Spleen (tissue), 11 donors: ENCODE measurements at regions not wholly inside any gene's neighbourhood (a gene's known extent, or its start where the extent isn't known, plus 50 kb on each side); places are given as distances from the start of the nearest gene placed in this dataset.

Experiments
- DNase-seq: peaks from one replicate; pipeline ENCODE4 v3.0.0-alpha.2; 2020
- H3K27ac ChIP-seq, 8 donors: fragments of 200-600 bp; sonication (generic) in 7 of 8; 1 replicate in 4 of 8; 2 replicates in 4 of 8; pipeline versions ENCODE4 v1.5.0 to v1.8.0; 2016 to 2021; ENCODE audit warnings: inconsistent platforms in 4 of 8, mild to moderate bottlenecking in 4 of 8, moderate library complexity in 1 of 8
- H3K27me3 ChIP-seq, 7 donors: fragments of 200-600 bp; sonication (generic) in 6 of 7; replicated peaks in 1 of 7; 1 replicate in 4 of 7; 2 replicates in 3 of 7; pipeline versions ENCODE4 v1.5.0 to v1.8.0; 2016 to 2021; ENCODE audit warnings: inconsistent platforms in 3 of 7, mild to moderate bottlenecking in 1 of 7
- H3K36me3 ChIP-seq, 6 donors: fragments of 200-600 bp; sonication (generic) in 5 of 6; 1 replicate in 4 of 6; 2 replicates in 2 of 6; pipeline versions ENCODE4 v1.5.0 to v1.8.0; 2016 to 2021; ENCODE audit warnings: inconsistent platforms in 2 of 6
- H3K4me1 ChIP-seq, 6 donors: fragments of 200-600 bp; sonication (generic) in 5 of 6; 1 replicate in 3 of 6; 2 replicates in 3 of 6; pipeline versions ENCODE4 v1.5.0 to v1.8.0; 2016 to 2021; ENCODE audit warnings: inconsistent platforms in 3 of 6
- H3K4me3 ChIP-seq, 8 donors: fragments of 200-600 bp; sonication (generic) in 7 of 8; 1 replicate in 4 of 8; 2 replicates in 4 of 8; pipeline versions ENCODE4 v1.5.0 to v1.8.0; 2016 to 2021; ENCODE audit warnings: inconsistent platforms in 4 of 8, mild to moderate bottlenecking in 4 of 8, moderate library complexity in 2 of 8
- H3K9me3 ChIP-seq, 8 donors: fragments of 200-600 bp; sonication (generic) in 7 of 8; 1 replicate in 4 of 8; 2 replicates in 4 of 8; pipeline versions ENCODE4 v1.5.0 to v1.8.0; 2016 to 2021; ENCODE audit warnings: inconsistent platforms in 4 of 8
- POLR2A ChIP-seq, 3 donors: fragments of 450-650 bp; IDR thresholded peaks; one replicate each; pipeline ENCODE4 v1.5.1; 2017; ENCODE audit warnings: antibody characterized with exemption in 3 of 3, mild to moderate bottlenecking in 1 of 3
- POLR2AphosphoS5 ChIP-seq, 3 donors: sonication (generic); formaldehyde crosslinking; IDR thresholded peaks; one replicate each; pipeline ENCODE4 v1.5.1; 2017; ENCODE audit warnings: antibody characterized with exemption in 3 of 3
- WGBS, 5 donors: extraction: QIAGEN DNeasy Blood & Tissue Kit in 3 of 5; methylation state at CpG; one replicate each; pipeline versions ENCODE4 v1.1.5 to v1.1.7; 2013 to 2018; 5-methylcytosine and 5-hydroxymethylcytosine counted together
- intact Hi-C: fragments of 100-400 bp; cut with DNase I; formaldehyde crosslinking; loops from one replicate; pipeline ENCODE4 v1.15.0; 2023; ENCODE audit warnings: low total_unique reads
- TF ChIP-seq, protein P1 (sequence below), 11 experiments: fragments of 200-600 bp in 7 of 11; fragments of 450-650 bp in 4 of 11; sonication (generic) in 4 of 11; IDR thresholded peaks in 8 of 11; conservative IDR thresholded peaks in 3 of 11; 1 replicate in 7 of 11; 2 replicates in 4 of 11; pipeline versions ENCODE4 v1.4.0 to v1.8.0; 2016 to 2021; ENCODE audit warnings: antibody characterized with exemption in 11 of 11, inconsistent platforms in 4 of 11, mild to moderate bottlenecking in 1 of 11
- donor health status: healthy with polysubstance abuse.
- donor health status: DM: no; HTN: no; CAD: no; lungs with moderate emphysema.
- donor health status: DM: no; HTN: no; CAD: no.
- donor health status: Bipolar disorder and iron deficiency.
- donor health status: healthy.
- donor health status: DM: no; HTN: no; CAD: no.
- donor health status: DM: yes; HTN: yes; CAD: no.

DNA sequence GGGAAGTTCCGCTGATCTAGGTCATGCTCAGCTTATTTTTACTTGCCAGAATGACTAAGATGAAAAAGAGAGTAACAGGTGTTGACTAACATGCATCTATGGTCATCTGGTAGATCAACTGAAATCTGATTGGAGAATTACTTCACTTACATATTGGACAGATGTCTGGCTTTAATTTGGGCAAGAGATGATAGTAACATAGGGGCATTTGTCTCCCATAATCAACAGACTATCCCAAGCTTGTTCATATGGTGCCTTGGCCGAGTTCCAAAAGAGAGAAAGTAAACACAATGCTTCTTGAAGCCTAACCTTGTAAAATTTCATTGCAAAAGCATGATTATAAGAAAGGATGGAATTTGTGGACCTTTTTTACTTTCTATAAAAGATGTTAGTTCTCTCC, 503.7 kb downstream of the ADCYAP1 start:
- intact Hi-C loops: no loop called here
- no peak for DNase-seq
- 42 to 73% (median 63%) methylated on average over 2 of the region's 2 CpGs for WGBS, 5 donors

DNA sequence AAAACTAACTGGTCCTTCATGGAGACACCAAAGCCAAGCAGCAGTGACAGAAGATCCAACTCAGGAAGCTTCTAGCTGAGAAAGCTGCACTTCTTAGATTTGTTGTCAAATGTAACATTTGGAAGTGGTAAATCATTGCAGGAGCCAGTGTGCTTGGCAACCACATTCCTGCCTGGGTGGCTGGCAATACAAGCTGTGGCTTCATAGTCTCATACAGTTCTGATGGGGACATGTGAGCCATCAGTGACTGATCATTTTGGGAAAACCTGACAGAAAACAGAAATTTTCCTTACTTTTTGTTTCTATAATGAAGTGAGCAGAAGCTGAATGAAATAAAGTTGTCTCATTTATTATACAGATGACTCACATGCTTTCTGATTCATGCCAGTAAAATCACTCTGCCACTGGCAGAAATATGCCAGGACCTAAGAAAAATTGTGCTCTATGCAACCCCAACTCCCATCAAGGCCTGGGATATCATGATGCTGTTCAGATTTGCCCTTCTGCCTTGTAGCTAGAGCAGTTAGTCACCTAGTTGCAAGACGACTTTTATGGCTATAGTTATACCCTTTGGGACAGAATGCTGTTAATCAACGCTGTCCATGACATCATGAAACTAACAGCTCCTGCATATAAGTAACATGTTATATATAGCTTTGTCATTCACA, 508.1 kb downstream of the ADCYAP1 start:
- intact Hi-C loops: no loop called here
- H3K4me3 ChIP-seq: no peak overlapping the region
- H3K9me3 ChIP-seq: no peaks in the 10 kb centered on the region
- TF ChIP-seq, protein P1, sequence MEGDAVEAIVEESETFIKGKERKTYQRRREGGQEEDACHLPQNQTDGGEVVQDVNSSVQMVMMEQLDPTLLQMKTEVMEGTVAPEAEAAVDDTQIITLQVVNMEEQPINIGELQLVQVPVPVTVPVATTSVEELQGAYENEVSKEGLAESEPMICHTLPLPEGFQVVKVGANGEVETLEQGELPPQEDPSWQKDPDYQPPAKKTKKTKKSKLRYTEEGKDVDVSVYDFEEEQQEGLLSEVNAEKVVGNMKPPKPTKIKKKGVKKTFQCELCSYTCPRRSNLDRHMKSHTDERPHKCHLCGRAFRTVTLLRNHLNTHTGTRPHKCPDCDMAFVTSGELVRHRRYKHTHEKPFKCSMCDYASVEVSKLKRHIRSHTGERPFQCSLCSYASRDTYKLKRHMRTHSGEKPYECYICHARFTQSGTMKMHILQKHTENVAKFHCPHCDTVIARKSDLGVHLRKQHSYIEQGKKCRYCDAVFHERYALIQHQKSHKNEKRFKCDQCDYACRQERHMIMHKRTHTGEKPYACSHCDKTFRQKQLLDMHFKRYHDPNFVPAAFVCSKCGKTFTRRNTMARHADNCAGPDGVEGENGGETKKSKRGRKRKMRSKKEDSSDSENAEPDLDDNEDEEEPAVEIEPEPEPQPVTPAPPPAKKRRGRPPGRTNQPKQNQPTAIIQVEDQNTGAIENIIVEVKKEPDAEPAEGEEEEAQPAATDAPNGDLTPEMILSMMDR (IDR thresholded peaks at IDR 0.05 in 8 of 11, conservative IDR thresholded peaks at IDR 0.05 in 3 of 11): no peak
- no peak for TF ChIP-seq POLR2A (IDR thresholded peaks at IDR 0.05)
- TF ChIP-seq POLR2AphosphoS5 (IDR thresholded peaks at IDR 0.05): no peak
- no peak for DNase-seq
- 59 to 81% (median 63%) methylated on average over 2 of the region's 2 CpGs for WGBS, 5 donors
- H3K27ac ChIP-seq: no peak overlapping the region
- no peaks in the 10 kb centered on the region for H3K36me3 ChIP-seq
- no peaks in the 10 kb centered on the region for H3K4me1 ChIP-seq
- H3K27me3 ChIP-seq: no peaks in the 10 kb centered on the region

More for the DNA sequence above, 503.7 kb downstream of the ADCYAP1 start:
- Histone ChIP-seq H3K4me1 (no peaks in the 10 kb centered on the region), H3K4me3 (no peak overlapping the region), H3K27ac (no peak overlapping the region), H3K36me3 (no peaks in the 10 kb centered on the region), H3K27me3 (no peaks in the 10 kb centered on the region), H3K9me3 (peaks cover 0 to 6% (median 0%) of the 10 kb centered on the region in 8 donors)
- TF ChIP-seq, protein P1 (IDR thresholded peaks at IDR 0.05 in 8 of 11, conservative IDR thresholded peaks at IDR 0.05 in 3 of 11): no peak
- no peak for TF ChIP-seq POLR2A (IDR thresholded peaks at IDR 0.05)

DNA sequence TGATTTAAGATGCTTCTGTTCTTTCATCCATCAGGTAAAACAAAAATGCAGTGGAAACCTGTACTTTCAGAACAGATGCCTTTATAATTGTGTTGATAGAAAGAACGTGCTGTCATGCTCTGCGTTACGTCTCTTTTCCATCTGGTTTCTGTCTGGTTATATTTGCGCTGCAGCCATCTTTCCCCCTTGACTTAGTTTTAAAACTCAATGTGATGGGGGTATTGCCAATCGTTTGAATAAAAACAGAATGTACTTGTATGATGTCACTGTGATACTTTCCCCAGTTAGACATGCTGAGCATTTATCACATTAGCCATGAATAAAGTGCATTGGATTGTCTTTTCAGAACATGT, 508.6 kb downstream of the ADCYAP1 start:
- Histone ChIP-seq H3K4me3 (no peak overlapping the region), H3K27ac (no peak overlapping the region), H3K27me3 (no peaks in the 10 kb centered on the region), H3K9me3 (peaks cover 0 to 3% (median 0%) of the 10 kb centered on the region in 8 donors), H3K36me3 (no peaks in the 10 kb centered on the region), H3K4me1 (no peaks in the 10 kb centered on the region)
- no peak for TF ChIP-seq POLR2AphosphoS5 (IDR thresholded peaks at IDR 0.05)
- no peak for TF ChIP-seq POLR2A (IDR thresholded peaks at IDR 0.05)
- TF ChIP-seq, protein P1 (IDR thresholded peaks at IDR 0.05 in 8 of 11, conservative IDR thresholded peaks at IDR 0.05 in 3 of 11): no peak
- intact Hi-C loops: no loop called here
- 76 to 87% (median 84%) methylated on average over 5 of the region's 5 CpGs for WGBS, 5 donors
- DNase-seq: no peak

DNA sequence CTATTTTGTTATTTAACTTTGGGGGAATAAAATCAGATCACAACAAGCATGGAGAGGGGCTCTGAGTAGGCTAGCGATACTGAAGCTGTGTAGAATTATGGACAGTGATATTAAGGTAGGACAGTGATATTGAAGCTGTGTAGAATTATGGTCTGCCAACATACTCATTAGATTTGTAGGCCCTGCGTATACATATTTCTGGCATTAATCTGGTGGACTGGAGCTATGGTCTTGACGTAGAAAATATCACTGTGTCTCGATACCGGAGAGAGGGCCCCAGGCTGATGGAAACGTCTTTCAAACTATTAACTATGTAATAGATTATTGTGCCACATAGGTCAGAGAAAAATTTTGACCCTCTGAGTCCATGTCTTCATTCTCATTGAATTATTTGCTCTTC, 511.4 kb downstream of the ADCYAP1 start:
- no peaks in the 10 kb centered on the region for H3K36me3 ChIP-seq
- no peak for DNase-seq
- H3K4me3 ChIP-seq: no peak overlapping the region
- TF ChIP-seq POLR2A (IDR thresholded peaks at IDR 0.05) (no peak), POLR2AphosphoS5 (IDR thresholded peaks at IDR 0.05) (no peak)
- TF ChIP-seq, protein P1 (IDR thresholded peaks at IDR 0.05 in 8 of 11, conservative IDR thresholded peaks at IDR 0.05 in 3 of 11): no peak
- 86 to 94% (median 90%) methylated on average over 6 of the region's 6 CpGs for WGBS, 5 donors
- H3K27ac ChIP-seq: no peak overlapping the region
- H3K27me3 ChIP-seq: no peaks in the 10 kb centered on the region
- intact Hi-C loops: no loop called here
- no peaks in the 10 kb centered on the region for H3K4me1 ChIP-seq
- peaks cover 0 to 7% (median 0%) of the 10 kb centered on the region in 8 donors for H3K9me3 ChIP-seq
